Natural killer cell (primary cell): ENCODE measurements at regions not wholly inside any gene's neighbourhood (a gene's known extent, or its start where the extent isn't known, plus 50 kb on each side); places are given as distances from the start of the nearest gene placed in this dataset.

Experiments
- ATAC-seq, 3 donors: fragments of 150-1000 bp in 2 of 3; fragments of 200-7000 bp in 1 of 3; cut with Tn5 transposase; 1 replicate in 1 of 3; 2 replicates in 2 of 3; pipeline ENCODE4 v1.10.0; 2021; ENCODE audit warnings: mild to moderate bottlenecking in 2 of 3, moderate library complexity in 2 of 3
- DNase-seq, 2 donors: peaks; one replicate each; pipeline versions ENCODE4 v3.0.0 to v3.0.0-alpha.2; 2013 to 2021; ENCODE audit warnings: mixed read lengths in 1 of 2
- H3K27ac ChIP-seq: one replicate; pipeline ENCODE4 v1.5.1; 2013; ENCODE audit warnings: mild to moderate bottlenecking, low read length
- H3K27me3 ChIP-seq: one replicate; pipeline ENCODE4 v1.6.1; 2013; ENCODE audit warnings: low read length; ENCODE audit not compliant: control insufficient read depth, insufficient read depth
- H3K36me3 ChIP-seq: one replicate; pipeline ENCODE4 v1.6.1; 2013; ENCODE audit warnings: low read length; ENCODE audit not compliant: control insufficient read depth, insufficient read depth
- H3K4me1 ChIP-seq: one replicate; pipeline ENCODE4 v1.6.1; 2013; ENCODE audit warnings: low read length; ENCODE audit not compliant: control insufficient read depth, insufficient read depth
- H3K4me3 ChIP-seq: one replicate; pipeline ENCODE4 v1.5.1; 2013; ENCODE audit warnings: low read length
- H3K9me3 ChIP-seq: one replicate; pipeline ENCODE4 v1.6.1; 2013; ENCODE audit warnings: low read length; ENCODE audit not compliant: control insufficient read depth, insufficient read depth
- H3K27ac Mint-ChIP-seq, 2 donors: one replicate each; pipeline ENCODE4 v1.8.0; 2022; ENCODE audit warnings: mild to moderate bottlenecking in 2 of 2, mixed read lengths in 2 of 2, moderate library complexity in 1 of 2
- H3K27me3 Mint-ChIP-seq, 2 donors: one replicate each; pipeline ENCODE4 v1.8.0; 2022; ENCODE audit warnings: low read depth in 2 of 2, mixed read lengths in 2 of 2
- H3K36me3 Mint-ChIP-seq: one replicate; pipeline ENCODE4 v1.8.0; 2022; ENCODE audit warnings: mixed read lengths
- H3K4me1 Mint-ChIP-seq, 2 donors: one replicate each; pipeline ENCODE4 v1.8.0; 2022; ENCODE audit warnings: mixed read lengths in 2 of 2
- H3K4me3 Mint-ChIP-seq: one replicate; pipeline ENCODE4 v1.8.0; 2022; ENCODE audit warnings: mild to moderate bottlenecking, moderate library complexity, mixed read lengths
- H3K9me3 Mint-ChIP-seq, 2 donors: one replicate each; pipeline ENCODE4 v1.8.0; 2022; ENCODE audit warnings: mixed read lengths in 2 of 2
- WGBS: methylation state at CpG from one replicate; pipeline ENCODE4 v1.1.7; 2013; ENCODE audit warnings: missing lambda C conversion rate; ENCODE audit not compliant: insufficient coverage; 5-methylcytosine and 5-hydroxymethylcytosine counted together
- intact Hi-C: fragments of 100-400 bp; cut with micrococcal nuclease; formaldehyde crosslinking; loops from one replicate; pipeline ENCODE4 v1.14.2; 2022
- TF ChIP-seq, protein P1 (sequence below): fragments of 200-600 bp; IDR thresholded peaks from one replicate; pipeline ENCODE4 v1.8.0; 2022; ENCODE audit warnings: antibody characterized with exemption

DNA sequence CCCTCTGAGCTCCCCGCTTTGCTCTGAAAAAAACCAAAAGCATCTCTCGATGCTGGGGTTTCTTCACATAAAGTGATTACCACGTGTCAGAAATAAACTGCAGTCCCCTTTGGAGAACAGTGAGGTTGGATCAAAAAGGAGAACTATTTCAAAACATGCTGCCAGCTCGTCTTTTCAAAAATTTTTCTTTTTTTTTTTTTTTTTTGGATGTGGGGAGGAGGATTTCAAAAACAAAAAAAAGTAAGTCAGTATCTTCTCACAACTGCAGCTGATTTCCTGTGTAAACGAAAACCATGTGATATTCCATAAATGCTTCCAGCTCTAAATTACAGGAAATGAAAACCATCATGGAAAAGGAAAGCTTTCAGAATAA is 155.0 kb upstream of the LYZL2 start:
- peaks cover 6 to 15% of the 10 kb centered on the region in 2 donors for H3K27me3 Mint-ChIP-seq

DNA sequence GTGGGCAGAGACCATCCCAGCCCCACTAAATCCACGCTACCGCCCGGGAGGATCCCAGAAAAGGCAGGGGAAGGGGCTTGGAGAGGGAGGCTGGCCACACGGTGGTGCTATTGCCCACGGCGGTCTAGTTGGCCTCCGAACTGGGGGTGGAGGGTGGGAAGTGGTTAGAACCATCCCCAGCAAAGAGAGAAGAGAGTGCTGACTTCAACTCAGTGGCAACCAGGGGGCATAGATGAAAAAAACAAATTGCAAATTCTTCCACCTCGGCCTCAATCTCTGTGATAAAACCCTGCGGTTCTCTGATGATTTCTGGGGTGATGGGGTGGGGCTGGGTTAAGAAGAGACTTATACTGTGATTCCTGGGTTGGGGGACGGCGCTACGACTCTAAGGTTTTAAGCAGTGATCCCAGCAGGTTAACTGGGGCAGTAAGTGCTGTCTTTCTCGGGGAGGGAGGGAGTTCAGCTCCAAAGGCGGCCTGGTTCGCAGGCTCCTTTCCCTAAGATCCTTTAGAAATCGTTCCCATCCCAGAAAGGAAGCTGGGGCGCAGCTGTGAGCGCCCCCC is 154.5 kb upstream of the LYZL2 start:
- H3K36me3 Mint-ChIP-seq = no peaks in the 10 kb centered on the region
- H3K4me1 ChIP-seq = peaks cover 30% of the 10 kb centered on the region
- intact Hi-C loops = loop anchor here (1.0 kb wide), 3 partner anchors 707 to 1024 kb away; no protein-coding TSS in a partner anchor
- peak overlapping the region; percentile 43 for H3K4me3 ChIP-seq
- H3K36me3 ChIP-seq = no peaks in the 10 kb centered on the region
- 2% methylated on average over 17 of the region's 18 CpGs for WGBS
- ATAC-seq (peak; percentile 89 to 92 (median 92)), DNase-seq (peak; percentile 63 to 93)
- peaks cover 11% of the 10 kb centered on the region in 2 donors for H3K4me1 Mint-ChIP-seq
- no peaks in the 10 kb centered on the region for H3K9me3 Mint-ChIP-seq
- TF ChIP-seq, protein P1, sequence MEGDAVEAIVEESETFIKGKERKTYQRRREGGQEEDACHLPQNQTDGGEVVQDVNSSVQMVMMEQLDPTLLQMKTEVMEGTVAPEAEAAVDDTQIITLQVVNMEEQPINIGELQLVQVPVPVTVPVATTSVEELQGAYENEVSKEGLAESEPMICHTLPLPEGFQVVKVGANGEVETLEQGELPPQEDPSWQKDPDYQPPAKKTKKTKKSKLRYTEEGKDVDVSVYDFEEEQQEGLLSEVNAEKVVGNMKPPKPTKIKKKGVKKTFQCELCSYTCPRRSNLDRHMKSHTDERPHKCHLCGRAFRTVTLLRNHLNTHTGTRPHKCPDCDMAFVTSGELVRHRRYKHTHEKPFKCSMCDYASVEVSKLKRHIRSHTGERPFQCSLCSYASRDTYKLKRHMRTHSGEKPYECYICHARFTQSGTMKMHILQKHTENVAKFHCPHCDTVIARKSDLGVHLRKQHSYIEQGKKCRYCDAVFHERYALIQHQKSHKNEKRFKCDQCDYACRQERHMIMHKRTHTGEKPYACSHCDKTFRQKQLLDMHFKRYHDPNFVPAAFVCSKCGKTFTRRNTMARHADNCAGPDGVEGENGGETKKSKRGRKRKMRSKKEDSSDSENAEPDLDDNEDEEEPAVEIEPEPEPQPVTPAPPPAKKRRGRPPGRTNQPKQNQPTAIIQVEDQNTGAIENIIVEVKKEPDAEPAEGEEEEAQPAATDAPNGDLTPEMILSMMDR = peak; percentile 45
- H3K27ac ChIP-seq = peak overlapping the region; percentile 46
- peak overlapping the region; percentile 88 for H3K4me3 Mint-ChIP-seq
- no peaks in the 10 kb centered on the region for H3K27me3 ChIP-seq
- H3K9me3 ChIP-seq = no peaks in the 10 kb centered on the region
- H3K27ac Mint-ChIP-seq = peak overlapping the region in 1 of 2 donors; percentile 71
- H3K27me3 Mint-ChIP-seq = peaks cover 8 to 15% of the 10 kb centered on the region in 2 donors

More for the DNA sequence above, 155.0 kb upstream of the LYZL2 start:
- H3K4me1 Mint-ChIP-seq = peaks cover 11% of the 10 kb centered on the region in 2 donors
- Histone ChIP-seq H3K27me3 (no peaks in the 10 kb centered on the region), H3K9me3 (no peaks in the 10 kb centered on the region), H3K27ac (no peak overlapping the region), H3K4me1 (peaks cover 30% of the 10 kb centered on the region), H3K4me3 (peak overlapping the region; percentile 43), H3K36me3 (no peaks in the 10 kb centered on the region)
- ATAC-seq (peak; percentile 12 to 22 (median 20)), DNase-seq (no peak)
- H3K4me3 Mint-ChIP-seq = peak overlapping the region; percentile 88
- no peaks in the 10 kb centered on the region for H3K9me3 Mint-ChIP-seq
- WGBS = 0% methylated on average over 5 of the region's 5 CpGs
- peak overlapping the region in 1 of 2 donors; percentile 71 for H3K27ac Mint-ChIP-seq
- TF ChIP-seq, protein P1 = no peak
- H3K36me3 Mint-ChIP-seq = no peaks in the 10 kb centered on the region
- intact Hi-C loops = loop anchor here (1.0 kb wide), 2 partner anchors 707 to 1024 kb away; no protein-coding TSS in a partner anchor

- WGBS = 53% methylated on average over 14 of the region's 15 CpGs
- Mint-ChIP-seq H3K36me3 (no peaks in the 10 kb centered on the region), H3K9me3 (no peaks in the 10 kb centered on the region), H3K4me3 (peak overlapping the region; percentile 45), H3K27me3 (peaks cover 9 to 15% of the 10 kb centered on the region in 2 donors), H3K4me1 (peaks cover 11% of the 10 kb centered on the region in 2 donors), H3K27ac (peak overlapping the region in 1 of 2 donors; percentile 22)
- TF ChIP-seq, protein P1 = no peak
- Histone ChIP-seq H3K4me3 (no peak overlapping the region), H3K4me1 (peaks cover 30% of the 10 kb centered on the region), H3K9me3 (no peaks in the 10 kb centered on the region), H3K27me3 (no peaks in the 10 kb centered on the region), H3K36me3 (no peaks in the 10 kb centered on the region), H3K27ac (no peak overlapping the region)
- DNase-seq = peak in 1 of 2 donors; percentile 27
- intact Hi-C loops = loop anchor here (1.0 kb wide), 1 partner anchor 988 kb away; no protein-coding TSS in a partner anchor
- ATAC-seq = no peak
Observed at GRCh38 chr10:30782537-30783461, 153.2 kb upstream of the LYZL2 start.
